IMR-90 (cell line): ENCODE measurements at regions not wholly inside any gene's neighbourhood (a gene's known extent, or its start where the extent isn't known, plus 50 kb on each side); places are given as distances from the start of the nearest gene placed in this dataset.

Source experiments
- ATAC-seq: fragments of 200-7000 bp; cut with Tn5 transposase; 2 replicates; pipeline ENCODE4 v1.9.1; 2020; ENCODE audit warnings: low read depth, mild to moderate bottlenecking, moderate library complexity
- BruUV-seq: library from RNA; stranded (reverse); fragments of 400-500 nt; replicated peaks from 2 replicates; lab custom pipeline; 2021; lab: Mats Ljungman, UMichigan
- CTCF ChIA-PET: fragments of 300-600 bp; formaldehyde crosslinking; extraction: SDS; loops from one replicate; lab custom pipeline; 2021; ENCODE audit warnings: antibody characterized with exemption; lab: Yijun Ruan, JAX
- POLR2A ChIA-PET: fragments of 300-600 bp; sonication (Branson Sonifier 250); formaldehyde crosslinking; loops from one replicate; lab custom pipeline; 2022; ENCODE audit warnings: antibody characterized with exemption; ENCODE audit not compliant: unreplicated experiment; lab: Charles Lee
- DNase-seq: peaks from one replicate; pipeline ENCODE4 v3.0.0; 2013
- H2AFZ ChIP-seq: replicated peaks from 2 replicates; pipeline ENCODE3; 2013; ENCODE audit warnings: low read length, mild to moderate bottlenecking; ENCODE audit not compliant: poor library complexity
- H2AK5ac ChIP-seq: 2 replicates; pipeline ENCODE4 v1.6.1; 2013; ENCODE audit warnings: low read depth, low read length, inconsistent platforms
- H2AK9ac ChIP-seq: replicated peaks from 2 replicates; pipeline ENCODE3; 2013; ENCODE audit warnings: mild to moderate bottlenecking, low read depth, low read length, moderate library complexity; ENCODE audit not compliant: poor library complexity
- H2BK120ac ChIP-seq: 2 replicates; pipeline ENCODE4 v1.6.1; 2013; ENCODE audit warnings: low read depth, low read length, inconsistent platforms
- H2BK15ac ChIP-seq: 3 replicates; pipeline ENCODE4 v1.6.1; 2013; ENCODE audit warnings: low read depth, low read length, inconsistent platforms
- H2BK20ac ChIP-seq: 2 replicates; pipeline ENCODE4 v1.6.1; 2013; ENCODE audit warnings: low read depth, mild to moderate bottlenecking, inconsistent platforms, low read length, moderate library complexity
- H2BK5ac ChIP-seq: 2 replicates; pipeline ENCODE4 v1.6.1; 2013; ENCODE audit warnings: mild to moderate bottlenecking, low read depth, low read length, inconsistent platforms; ENCODE audit not compliant: poor library complexity, severe bottlenecking
- H3K14ac ChIP-seq: replicated peaks from 2 replicates; pipeline ENCODE4 v1.6.1; 2013; ENCODE audit warnings: low read depth, low read length, inconsistent platforms
- H3K18ac ChIP-seq: 2 replicates; pipeline ENCODE4 v1.6.1; 2013; ENCODE audit warnings: low read depth, low read length, control low read depth
- H3K23ac ChIP-seq: 2 replicates; pipeline ENCODE4 v1.6.1; 2013; ENCODE audit warnings: low read depth, low read length, inconsistent platforms
- H3K27ac ChIP-seq: 2 replicates; pipeline ENCODE4 v1.5.1; 2013; ENCODE audit warnings: mild to moderate bottlenecking, control low read depth, low read length; ENCODE audit not compliant: insufficient read depth
- H3K27me3 ChIP-seq: 2 replicates; pipeline ENCODE4 v1.6.1; 2013; ENCODE audit warnings: low read length; ENCODE audit not compliant: control insufficient read depth, insufficient read depth
- H3K36me3 ChIP-seq: 2 replicates; pipeline ENCODE4 v1.6.1; 2013; ENCODE audit warnings: low read length, mixed read lengths; ENCODE audit not compliant: control insufficient read depth, insufficient read depth
- H3K4ac ChIP-seq: 2 replicates; pipeline ENCODE4 v1.6.1; 2013; ENCODE audit warnings: low read depth, low read length, inconsistent platforms
- H3K4me1 ChIP-seq: 2 replicates; pipeline ENCODE4 v1.6.1; 2013; ENCODE audit warnings: low read length, mixed read lengths; ENCODE audit not compliant: control insufficient read depth, insufficient read depth
- H3K4me2 ChIP-seq: 2 replicates; pipeline ENCODE4 v1.6.1; 2013; ENCODE audit warnings: low read depth, mild to moderate bottlenecking, control low read depth, low read length, moderate library complexity
- H3K4me3 ChIP-seq: 2 replicates; pipeline ENCODE4 v1.5.1; 2013; ENCODE audit warnings: low read depth, mild to moderate bottlenecking, control low read depth, low read length, moderate library complexity; ENCODE audit not compliant: insufficient read depth
- H3K56ac ChIP-seq: 2 replicates; pipeline ENCODE4 v1.6.1; 2013; ENCODE audit warnings: low read length, inconsistent platforms; ENCODE audit not compliant: insufficient read depth; ENCODE audit errors: extremely low read depth
- H3K79me1 ChIP-seq, 2 experiments: 2 replicates each; pipeline ENCODE4 v1.6.1; 2013; ENCODE audit warnings: low read length in 2 of 2, inconsistent platforms in 1 of 2, low read depth in 1 of 2
- H3K9ac ChIP-seq: 2 replicates; pipeline ENCODE4 v1.6.1; 2013; ENCODE audit warnings: low read depth, low read length, control low read depth
- H3K9me1 ChIP-seq: 2 replicates; pipeline ENCODE4 v1.6.1; 2013; ENCODE audit warnings: low read length, inconsistent platforms; ENCODE audit not compliant: insufficient read depth
- H3K9me3 ChIP-seq: 2 replicates; pipeline ENCODE4 v1.6.1; 2013; ENCODE audit warnings: low read length; ENCODE audit not compliant: control insufficient read depth, insufficient read depth
- H4K20me1 ChIP-seq: 2 replicates; pipeline ENCODE4 v1.6.1; 2013; ENCODE audit warnings: low read length, inconsistent platforms; ENCODE audit not compliant: insufficient read depth
- H4K5ac ChIP-seq: 2 replicates; pipeline ENCODE4 v1.6.1; 2013; ENCODE audit warnings: mild to moderate bottlenecking, low read depth, low read length, control low read depth
- H4K8ac ChIP-seq, 2 experiments: 2 replicates each; pipeline ENCODE4 v1.6.1; 2013; ENCODE audit warnings: low read depth in 2 of 2, low read length in 2 of 2, control low read depth in 1 of 2, inconsistent platforms in 1 of 2
- H4K91ac ChIP-seq: 2 replicates; pipeline ENCODE4 v1.6.1; 2013; ENCODE audit warnings: low read depth, low read length, inconsistent platforms; ENCODE audit not compliant: insufficient read depth
- FOS ChIP-seq: fragments of 150-350 bp; IDR thresholded peaks from 2 replicates; pipeline ENCODE4 v1.6.1; 2016; ENCODE audit warnings: low read depth, low read length
- MAFK ChIP-seq: IDR thresholded peaks from 2 replicates; pipeline ENCODE4 v1.6.1; 2012; ENCODE audit warnings: low read depth, low read length, improper control_type of control experiment
- MXI1 ChIP-seq: IDR thresholded peaks from 2 replicates; pipeline ENCODE4 v1.6.1; 2012; ENCODE audit warnings: low read depth, mild to moderate bottlenecking, low read length, moderate library complexity, borderline replicate concordance
- NFE2L2 ChIP-seq: fragments of 150-350 bp; IDR thresholded peaks from 2 replicates; pipeline ENCODE4 v1.6.1; 2016; ENCODE audit warnings: low read depth, mild to moderate bottlenecking, low read length
- RAD21 ChIP-seq: IDR thresholded peaks from 2 replicates; pipeline ENCODE4 v1.6.1; 2012; ENCODE audit warnings: low read length, improper control_type of control experiment
- RFX5 ChIP-seq: IDR thresholded peaks from 2 replicates; pipeline ENCODE4 v1.8.0; 2012; ENCODE audit warnings: low read depth, mild to moderate bottlenecking, low read length, moderate library complexity
- USF2 ChIP-seq: fragments of 150-350 bp; IDR thresholded peaks from 2 replicates; pipeline ENCODE4 v1.6.1; 2017; ENCODE audit warnings: mild to moderate bottlenecking, antibody characterized with exemption, low read length, low read depth
- WGBS, 2 experiments: methylation state at CpG; one replicate each; pipeline versions ENCODE4 v1.1.5 to v1.1.7; 2013; ENCODE audit warnings: missing lambda C conversion rate in 2 of 2; ENCODE audit not compliant: insufficient read length in 1 of 2; ENCODE audit errors: extremely low coverage in 2 of 2; 5-methylcytosine and 5-hydroxymethylcytosine counted together
- dilution Hi-C: fragments of 300-500 bp; cut with HindIII; formaldehyde crosslinking; loops from one replicate; pipeline ENCODE4 v1.14.3; 2018; ENCODE audit warnings: low sequenced_read_pairs; ENCODE audit not compliant: unreplicated experiment
- in situ Hi-C: fragments of 300-500 bp; cut with MboI; formaldehyde crosslinking; loops from 3 replicates; pipeline ENCODE4 v1.14.3; 2019; ENCODE audit warnings: low sequenced_read_pairs, inconsistent platforms, mixed read lengths
- intact Hi-C: fragments of 100-400 bp; cut with micrococcal nuclease; formaldehyde crosslinking; loops from 2 replicates; pipeline ENCODE4 v1.10.0; 2022

GRCh38 chr2:116250376-116250775 lies 1564.1 kb upstream of the DDX18 start:
- H2BK120ac ChIP-seq: no peak overlapping the region
- H2AK9ac ChIP-seq: no peak overlapping the region
- no peaks in the 10 kb centered on the region for H3K27me3 ChIP-seq
- no peak overlapping the region for H3K9ac ChIP-seq
- CTCF ChIA-PET: no interaction called here
- no peak overlapping the region for H2BK15ac ChIP-seq
- ATAC-seq (no peak), DNase-seq (no peak)
- no CpG with 5 or more reads among the region's 4 CpGs for WGBS, 2 experiments
- H4K5ac ChIP-seq: no peak overlapping the region
- H3K18ac ChIP-seq: no peak overlapping the region
- intact Hi-C loops: no loop called here
- no peak overlapping the region for H2BK20ac ChIP-seq
- in situ Hi-C loops: no loop called here
- TF ChIP-seq MAFK (no peak), RAD21 (no peak), FOS (no peak), MXI1 (no peak), USF2 (no peak), RFX5 (no peak), NFE2L2 (no peak)
- H4K8ac ChIP-seq: no peak overlapping the region
- H2AFZ ChIP-seq: no peak overlapping the region
- BruUV-seq: no TSS peak
- no peaks in the 10 kb centered on the region for H3K79me1 ChIP-seq
- H3K9me3 ChIP-seq: peaks cover 6% of the 10 kb centered on the region; the same call in 1 of the 2 replicates
- no peaks in the 10 kb centered on the region for H3K9me1 ChIP-seq
- no peak overlapping the region for H2BK5ac ChIP-seq
- no peak overlapping the region for H3K23ac ChIP-seq
- dilution Hi-C loops: no loop called here
- no peak overlapping the region for H3K4me2 ChIP-seq
- no peak overlapping the region for H3K14ac ChIP-seq
- H3K56ac ChIP-seq: no peak overlapping the region
- H3K36me3 ChIP-seq: no peaks in the 10 kb centered on the region
- H3K4me3 ChIP-seq: no peak overlapping the region
- no peak overlapping the region for H3K4ac ChIP-seq
- no peak overlapping the region for H2AK5ac ChIP-seq
- no peak overlapping the region for H4K91ac ChIP-seq
- H3K27ac ChIP-seq: no peak overlapping the region
- POLR2A ChIA-PET: no interaction called here
- H3K4me1 ChIP-seq: no peaks in the 10 kb centered on the region
- H4K20me1 ChIP-seq: no peaks in the 10 kb centered on the region
